DMS79 treated with DMSO at 0.1 percent for 48 hours (cell line): ENCODE measurements at regions not wholly inside any gene's neighbourhood (a gene's known extent, or its start where the extent isn't known, plus 50 kb on each side); places are given as distances from the start of the nearest gene placed in this dataset.

Source experiments
- DNase-seq: peaks from one replicate; lab custom pipeline; 2025; lab: John Stamatoyannopoulos, UW

- DNase-seq = no peak
These were observed 63.5 kb downstream of the DNTTIP2 start for GRCh38 chr1:93815366-93816110.

GRCh38 chr1:93814795-93815340 is 64.1 kb downstream of the DNTTIP2 start:
- DNase-seq = no peak

- peak; percentile 77 for DNase-seq
These were observed 64.8 kb downstream of the DNTTIP2 start for GRCh38 chr1:93814059-93814794.

GRCh38 chr1:93813076-93813475 is 65.9 kb downstream of the DNTTIP2 start:
- no peak for DNase-seq

- no peak for DNase-seq
These were observed 67.5 kb downstream of the DNTTIP2 start for GRCh38 chr1:93811326-93812065.

GRCh38 chr1:93810316-93810715 is 68.7 kb downstream of the DNTTIP2 start:
- DNase-seq = no peak

GRCh38 chr1:93808871-93809270 is 70.1 kb downstream of the DNTTIP2 start:
- DNase-seq = no peak

- no peak for DNase-seq
These were observed 71.6 kb downstream of the DNTTIP2 start for GRCh38 chr1:93807311-93807930.

GRCh38 chr1:93805027-93805610 is 73.9 kb downstream of the DNTTIP2 start:
- DNase-seq = no peak

- no peak for DNase-seq
These were observed 74.6 kb downstream of the DNTTIP2 start for GRCh38 chr1:93804412-93804811.

GRCh38 chr1:93801471-93801870 is 77.5 kb downstream of the DNTTIP2 start:
- no peak for DNase-seq

- DNase-seq = no peak
These were observed 78.2 kb downstream of the DNTTIP2 start for GRCh38 chr1:93800856-93801255.

GRCh38 chr1:93798291-93798690 is 80.7 kb downstream of the DNTTIP2 start:
- no peak for DNase-seq

GRCh38 chr1:93784538-93784937 is 94.5 kb downstream of the DNTTIP2 start:
- DNase-seq = no peak

- no peak for DNase-seq
These were observed 95.1 kb downstream of the DNTTIP2 start for GRCh38 chr1:93783876-93784275.

GRCh38 chr1:93779540-93780165 is 98.0 kb upstream of the BCAR3 start:
- DNase-seq = no peak

- DNase-seq = no peak
These were observed 96.8 kb upstream of the BCAR3 start for GRCh38 chr1:93778457-93778856.

- no peak for DNase-seq
These were observed 95.6 kb upstream of the BCAR3 start for GRCh38 chr1:93777255-93777654.

- no peak for DNase-seq
These were observed 95.1 kb upstream of the BCAR3 start for GRCh38 chr1:93776728-93777127.

GRCh38 chr1:93775224-93775623 is 93.6 kb upstream of the BCAR3 start:
- peak; percentile 83 for DNase-seq

GRCh38 chr1:93774707-93775106 is 93.1 kb upstream of the BCAR3 start:
- no peak for DNase-seq
